Karpas-422 (cell line): ENCODE measurements at regions not wholly inside any gene's neighbourhood (a gene's known extent, or its start where the extent isn't known, plus 50 kb on each side); places are given as distances from the start of the nearest gene placed in this dataset.
A peak's percentile ranks its signal among the peaks of the same experiment; 100 is the strongest.

Experiments
- DNase-seq: peaks from one replicate; pipeline ENCODE4 v3.0.0-alpha.2; 2015
- H2AFZ ChIP-seq: fragments of 200-600 bp; sonication (generic); 2 replicates; pipeline ENCODE4 v1.6.1; 2014; ENCODE audit warnings: antibody characterized with exemption, low read length, mixed read lengths
- H3K27ac ChIP-seq: fragments of 200-600 bp; sonication (generic); 2 replicates; pipeline ENCODE4 v1.5.1; 2014; ENCODE audit warnings: mild to moderate bottlenecking, low read length, moderate library complexity
- H3K27me3 ChIP-seq: fragments of 200-600 bp; sonication (generic); 2 replicates; pipeline ENCODE4 v1.6.1; 2014; ENCODE audit warnings: low read length, mixed read lengths
- H3K36me3 ChIP-seq: fragments of 200-600 bp; sonication (generic); 2 replicates; pipeline ENCODE4 v1.6.1; 2014; ENCODE audit warnings: low read length, mixed read lengths; ENCODE audit not compliant: insufficient read depth
- H3K4me1 ChIP-seq: fragments of 200-600 bp; sonication (generic); 2 replicates; pipeline ENCODE4 v1.6.1; 2014; ENCODE audit warnings: mild to moderate bottlenecking, low read length, mixed read lengths
- H3K4me2 ChIP-seq: fragments of 200-600 bp; sonication (generic); 2 replicates; pipeline ENCODE4 v1.6.1; 2014; ENCODE audit warnings: low read length, low read depth, mild to moderate bottlenecking; ENCODE audit not compliant: poor library complexity, severe bottlenecking
- H3K4me3 ChIP-seq: fragments of 200-600 bp; sonication (generic); 2 replicates; pipeline ENCODE4 v1.5.1; 2014; ENCODE audit warnings: mild to moderate bottlenecking, antibody characterized with exemption, low read length, mixed read lengths
- H3K79me2 ChIP-seq: fragments of 200-600 bp; sonication (generic); 2 replicates; pipeline ENCODE4 v1.6.1; 2014; ENCODE audit warnings: mild to moderate bottlenecking, low read length, mixed read lengths
- H3K9ac ChIP-seq: fragments of 200-600 bp; sonication (generic); 2 replicates; pipeline ENCODE4 v1.6.0; 2014; ENCODE audit warnings: low read length
- H3K9me2 ChIP-seq: fragments of 200-600 bp; sonication (generic), shearing (Covaris generic); replicated peaks from 2 replicates; pipeline ENCODE4 v1.6.0; 2014; ENCODE audit warnings: mild to moderate bottlenecking, low read length, moderate library complexity; ENCODE audit not compliant: insufficient read depth
- H3K9me3 ChIP-seq: fragments of 300-700, 200-600 bp; sonication (generic); 2 replicates; pipeline ENCODE4 v1.6.1; 2014; ENCODE audit warnings: low read length, mixed read lengths
- H4K20me1 ChIP-seq: fragments of 200-600 bp; sonication (generic); 2 replicates; pipeline ENCODE4 v1.6.1; 2014; ENCODE audit warnings: mild to moderate bottlenecking, antibody characterized with exemption, low read length, low read depth; ENCODE audit not compliant: insufficient read depth

DNA sequence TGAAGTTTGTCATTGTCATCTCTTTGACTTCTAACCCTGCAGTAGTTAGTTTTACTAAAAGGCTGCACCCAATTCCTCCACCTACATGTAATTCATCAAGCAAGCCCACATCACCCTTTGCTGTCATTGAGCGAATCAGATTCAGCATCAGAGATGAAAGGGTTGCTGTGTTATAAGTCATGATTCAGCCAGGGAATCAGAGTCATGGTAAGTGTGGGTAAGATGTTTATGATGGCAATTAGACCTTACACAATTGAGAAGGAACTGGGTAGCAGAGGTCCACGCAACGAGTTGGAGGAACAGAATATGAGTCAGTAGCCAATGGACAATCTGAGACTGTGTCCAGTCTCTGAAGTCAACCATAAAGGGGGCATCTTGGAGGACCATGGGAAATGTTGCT is 162.8 kb upstream of the SNX19 start:
- Histone ChIP-seq H3K9me3 (no peaks in the 10 kb centered on the region), H3K4me2 (no peak overlapping the region), H3K4me3 (no peak overlapping the region), H4K20me1 (no peaks in the 10 kb centered on the region), H3K27me3 (no peaks in the 10 kb centered on the region), H3K36me3 (no peaks in the 10 kb centered on the region), H3K9me2 (no peaks in the 10 kb centered on the region), H3K4me1 (peaks cover 9% of the 10 kb centered on the region), H3K9ac (no peak overlapping the region), H2AFZ (no peak overlapping the region), H3K79me2 (no peaks in the 10 kb centered on the region), H3K27ac (no peak overlapping the region)
- DNase-seq, result no peak

- H3K4me3 ChIP-seq, result no peak overlapping the region
- no peak overlapping the region for H3K27ac ChIP-seq
- no peak for DNase-seq
- no peaks in the 10 kb centered on the region; the same call in 1 of the 2 replicates for H3K36me3 ChIP-seq
- no peaks in the 10 kb centered on the region for H3K9me3 ChIP-seq
- H3K4me1 ChIP-seq, result peaks cover 16% of the 10 kb centered on the region
- H2AFZ ChIP-seq, result no peak overlapping the region
- no peaks in the 10 kb centered on the region for H3K9me2 ChIP-seq
- no peaks in the 10 kb centered on the region for H3K27me3 ChIP-seq
- no peak overlapping the region for H3K9ac ChIP-seq
- H4K20me1 ChIP-seq, result no peaks in the 10 kb centered on the region
- H3K79me2 ChIP-seq, result no peaks in the 10 kb centered on the region
- H3K4me2 ChIP-seq, result no peak overlapping the region
These were observed 173.5 kb upstream of the SNX19 start for GRCh38 chr11:131089727-131090245.

GRCh38 chr11:131092469-131092868 is 176.2 kb upstream of the SNX19 start:
- no peaks in the 10 kb centered on the region for H3K27me3 ChIP-seq
- no peak overlapping the region for H2AFZ ChIP-seq
- H3K4me3 ChIP-seq, result no peak overlapping the region
- no peak for DNase-seq
- H3K79me2 ChIP-seq, result no peaks in the 10 kb centered on the region
- no peaks in the 10 kb centered on the region for H3K9me3 ChIP-seq
- no peak overlapping the region for H3K27ac ChIP-seq
- H3K9me2 ChIP-seq, result no peaks in the 10 kb centered on the region
- no peak overlapping the region for H3K4me2 ChIP-seq
- H3K4me1 ChIP-seq, result peaks cover 36% of the 10 kb centered on the region
- no peaks in the 10 kb centered on the region for H3K36me3 ChIP-seq
- no peak overlapping the region for H3K9ac ChIP-seq
- H4K20me1 ChIP-seq, result no peaks in the 10 kb centered on the region

DNA sequence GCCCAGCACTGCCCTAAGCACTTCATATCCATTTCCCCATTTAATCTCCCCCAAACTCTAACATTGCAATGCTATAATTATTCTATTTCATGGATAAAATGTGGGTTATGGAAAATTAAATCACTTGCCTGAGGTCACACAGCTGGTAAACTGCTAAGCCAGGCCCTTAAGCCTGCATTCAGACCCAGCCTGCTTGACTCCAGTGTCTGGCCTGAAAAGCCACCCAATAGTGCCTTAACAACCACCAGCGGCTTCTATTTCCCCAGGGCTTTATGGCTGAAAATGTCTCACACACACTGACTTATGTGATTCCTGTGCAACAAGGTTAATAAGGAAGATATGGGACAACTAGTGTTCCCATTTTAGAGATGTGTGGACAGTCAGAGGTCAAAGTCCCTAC is 178.5 kb upstream of the SNX19 start:
- Histone ChIP-seq H3K79me2 (no peaks in the 10 kb centered on the region), H3K27me3 (no peaks in the 10 kb centered on the region), H3K9ac (peak overlapping the region; percentile 37; the same call in 1 of the 2 replicates), H3K9me2 (no peaks in the 10 kb centered on the region), H3K4me3 (0 out of 2 replicates have a peak overlapping the region, but pooled peaks have one; percentile 32), H3K36me3 (no peaks in the 10 kb centered on the region), H3K27ac (peak overlapping the region; percentile 76), H3K4me2 (peak overlapping the region; percentile 61), H3K4me1 (peaks cover 36% of the 10 kb centered on the region), H2AFZ (peak overlapping the region; percentile 78), H4K20me1 (no peaks in the 10 kb centered on the region), H3K9me3 (no peaks in the 10 kb centered on the region)
- DNase-seq, result peak; percentile 51

DNA sequence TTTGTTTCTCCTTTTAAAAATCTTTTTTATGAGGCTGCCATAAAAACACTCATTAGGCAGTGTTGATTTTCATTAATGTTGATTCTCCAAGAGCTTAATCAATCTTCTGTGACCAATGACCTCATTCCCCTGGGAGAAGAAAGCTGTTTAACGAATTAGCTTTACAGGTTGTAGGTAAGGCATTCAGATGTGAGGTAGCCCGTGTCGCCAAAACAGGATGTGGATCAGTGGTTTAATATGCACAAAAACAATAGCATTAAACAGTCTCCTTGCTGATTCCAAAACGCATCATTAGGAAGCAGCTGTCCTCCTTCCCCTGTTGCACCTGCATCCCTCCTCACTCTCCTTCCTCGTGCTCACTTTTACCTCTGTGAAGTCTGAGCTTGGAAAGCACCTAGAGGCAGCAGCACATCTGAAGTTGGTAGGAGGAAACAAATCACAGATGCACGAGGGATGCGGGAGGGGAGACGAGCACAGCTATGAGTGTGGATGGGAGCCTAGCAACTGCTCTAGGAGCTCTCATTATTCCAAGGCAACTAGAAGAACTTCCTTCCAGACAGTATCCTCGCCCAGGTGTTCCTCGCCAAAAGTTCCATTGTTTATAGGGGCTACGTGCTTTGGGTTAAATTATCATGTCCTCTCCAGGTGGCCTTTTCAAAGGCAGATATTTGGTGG is 179.4 kb upstream of the SNX19 start:
- peak overlapping the region; percentile 76 for H3K27ac ChIP-seq
- no peak for DNase-seq
- no peaks in the 10 kb centered on the region for H3K27me3 ChIP-seq

GRCh38 chr11:131099013-131099412 is 182.7 kb upstream of the SNX19 start:
- Histone ChIP-seq H3K9me3 (no peaks in the 10 kb centered on the region), H2AFZ (no peak overlapping the region), H4K20me1 (no peaks in the 10 kb centered on the region), H3K27ac (no peak overlapping the region), H3K9me2 (no peaks in the 10 kb centered on the region), H3K4me2 (no peak overlapping the region), H3K4me3 (no peak overlapping the region), H3K4me1 (peaks cover 27% of the 10 kb centered on the region), H3K9ac (no peak overlapping the region), H3K79me2 (no peaks in the 10 kb centered on the region), H3K36me3 (no peaks in the 10 kb centered on the region), H3K27me3 (no peaks in the 10 kb centered on the region)
- DNase-seq, result no peak

More for the DNA sequence above, 179.4 kb upstream of the SNX19 start:
- no peaks in the 10 kb centered on the region for H4K20me1 ChIP-seq
- H2AFZ ChIP-seq, result peak overlapping the region; percentile 78; the same call in 1 of the 2 replicates
- peak overlapping the region; percentile 61 for H3K4me2 ChIP-seq
- H3K9me3 ChIP-seq, result no peaks in the 10 kb centered on the region
- H3K9me2 ChIP-seq, result no peaks in the 10 kb centered on the region
- H3K4me1 ChIP-seq, result peaks cover 36% of the 10 kb centered on the region
- no peaks in the 10 kb centered on the region for H3K79me2 ChIP-seq
- no peaks in the 10 kb centered on the region for H3K36me3 ChIP-seq
- H3K9ac ChIP-seq, result peak overlapping the region; percentile 37
- H3K4me3 ChIP-seq, result 0 out of 2 replicates have a peak overlapping the region, but pooled peaks have one; percentile 32

- H3K36me3 ChIP-seq, result no peaks in the 10 kb centered on the region
- no peak for DNase-seq
- no peak overlapping the region for H3K4me3 ChIP-seq
- peaks cover 22% of the 10 kb centered on the region for H3K4me1 ChIP-seq
- no peaks in the 10 kb centered on the region for H3K9me2 ChIP-seq
- no peak overlapping the region for H2AFZ ChIP-seq
- no peak overlapping the region for H3K4me2 ChIP-seq
- H3K9me3 ChIP-seq, result no peaks in the 10 kb centered on the region
- no peaks in the 10 kb centered on the region for H3K79me2 ChIP-seq
- no peaks in the 10 kb centered on the region for H3K27me3 ChIP-seq
- no peak overlapping the region for H3K27ac ChIP-seq
- H4K20me1 ChIP-seq, result no peaks in the 10 kb centered on the region
- H3K9ac ChIP-seq, result no peak overlapping the region
These were observed 183.5 kb upstream of the SNX19 start for GRCh38 chr11:131099746-131100145.

DNA sequence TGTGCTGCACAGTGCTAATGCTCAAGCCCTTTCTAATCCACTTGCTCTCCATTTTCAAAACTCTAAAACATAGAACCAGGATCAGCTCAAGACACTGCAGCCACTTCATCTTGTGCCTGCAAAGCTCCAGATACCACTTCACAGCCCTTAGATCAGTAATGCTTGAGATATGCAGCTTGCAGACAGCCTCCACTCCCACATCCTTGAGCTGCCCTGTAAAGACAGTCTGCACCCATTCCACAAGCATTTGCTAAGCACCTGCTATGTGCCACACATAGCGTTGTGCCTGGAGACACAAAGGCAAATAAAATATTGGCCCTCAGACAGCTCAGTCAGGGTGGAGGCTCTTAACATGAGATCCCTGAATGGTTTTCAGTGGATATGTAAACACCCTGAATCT is 192.5 kb upstream of the SNX19 start:
- Histone ChIP-seq H3K4me1 (peaks cover 56% of the 10 kb centered on the region), H2AFZ (no peak overlapping the region; the same call in 1 of the 2 replicates), H4K20me1 (no peaks in the 10 kb centered on the region), H3K9me3 (no peaks in the 10 kb centered on the region), H3K36me3 (no peaks in the 10 kb centered on the region), H3K79me2 (no peaks in the 10 kb centered on the region), H3K9ac (0 out of 2 replicates have a peak overlapping the region, but pooled peaks have one; percentile 18), H3K27me3 (no peaks in the 10 kb centered on the region), H3K9me2 (no peaks in the 10 kb centered on the region), H3K27ac (peak overlapping the region; percentile 72), H3K4me2 (peak overlapping the region; percentile 39), H3K4me3 (no peak overlapping the region)
- no peak for DNase-seq
